Panc1 (cell line): ENCODE measurements at regions not wholly inside any gene's neighbourhood (a gene's known extent, or its start where the extent isn't known, plus 50 kb on each side); places are given as distances from the start of the nearest gene placed in this dataset.

Experiments
- ATAC-seq: fragments of 200-7000 bp; cut with Tn5 transposase; 2 replicates; pipeline ENCODE4 v1.9.1; 2020; ENCODE audit warnings: mild to moderate bottlenecking, moderate library complexity
- BruUV-seq: library from RNA; stranded (reverse); fragments of 400-500 nt; replicated peaks from 2 replicates; lab custom pipeline; 2021; lab: Mats Ljungman, UMichigan
- CTCF ChIA-PET: fragments of 300-600 bp; sonication (Branson Sonifier 250); formaldehyde crosslinking; loops from one replicate; lab custom pipeline; 2022; ENCODE audit warnings: antibody characterized with exemption; lab: Charles Lee
- POLR2A ChIA-PET: fragments of 300-600 bp; sonication (Branson Sonifier 250); formaldehyde crosslinking; loops from one replicate; lab custom pipeline; 2022; ENCODE audit warnings: antibody characterized with exemption; lab: Charles Lee
- DNase-seq: peaks from one replicate; pipeline ENCODE4 v3.0.0-alpha.2; 2010; ENCODE audit warnings: low read depth, low spot score
- H3K27ac ChIP-seq: 2 replicates; pipeline ENCODE4 v1.5.1; 2011; ENCODE audit warnings: mild to moderate bottlenecking, low read length, inconsistent platforms
- H3K27me3 ChIP-seq: fragments of 200-500 bp; sonication (Bioruptor generic); 2 replicates; pipeline ENCODE4 v1.6.0; 2014; ENCODE audit warnings: low read length, inconsistent platforms; ENCODE audit not compliant: control insufficient read depth, insufficient read depth
- H3K36me3 ChIP-seq: fragments of 200-500 bp; sonication (Bioruptor generic); 2 replicates; pipeline ENCODE4 v1.5.1; 2014; ENCODE audit warnings: inconsistent platforms, mild to moderate bottlenecking, low read length, moderate library complexity; ENCODE audit not compliant: control insufficient read depth, insufficient read depth
- H3K4me1 ChIP-seq: 2 replicates; pipeline ENCODE4 v1.5.1; 2011; ENCODE audit warnings: inconsistent platforms, mild to moderate bottlenecking, low read length, moderate library complexity; ENCODE audit not compliant: control insufficient read depth, insufficient read depth
- H3K4me3 ChIP-seq, 2 experiments: 2 replicates each; pipeline ENCODE4 v1.5.1; 2011 to 2012; ENCODE audit warnings: low read depth in 2 of 2, low read length in 2 of 2, mild to moderate bottlenecking in 2 of 2, inconsistent platforms in 1 of 2, moderate library complexity in 1 of 2
- H3K9me3 ChIP-seq: fragments of 200-500 bp; sonication (Bioruptor generic); 2 replicates; pipeline ENCODE4 v1.5.1; 2014; ENCODE audit warnings: low read depth, mild to moderate bottlenecking, inconsistent platforms, low read length, moderate library complexity; ENCODE audit not compliant: control insufficient read depth, insufficient read depth
- POLR2AphosphoS5 ChIP-seq: IDR thresholded peaks from 2 replicates; pipeline ENCODE4 v1.6.1; 2012; ENCODE audit warnings: mild to moderate bottlenecking, low read depth, low read length, moderate library complexity
- REST ChIP-seq, 2 experiments: IDR thresholded peaks; 2 replicates each; pipeline ENCODE4 v1.6.1; 2011 to 2012; ENCODE audit warnings: low read depth in 2 of 2, control low read depth in 1 of 2, low read length in 1 of 2, mild to moderate bottlenecking in 1 of 2, moderate library complexity in 1 of 2; ENCODE audit not compliant: insufficient read depth in 1 of 2
- SIN3A ChIP-seq: IDR thresholded peaks from 2 replicates; pipeline ENCODE4 v1.6.1; 2012; ENCODE audit warnings: low read depth, mild to moderate bottlenecking, low read length, moderate library complexity, borderline replicate concordance; ENCODE audit not compliant: insufficient read depth
- TCF7L2 ChIP-seq: IDR thresholded peaks from 2 replicates; pipeline ENCODE4 v1.6.1; 2011; ENCODE audit warnings: mild to moderate bottlenecking, low read depth, low read length, inconsistent platforms
- in situ Hi-C: cut with HindIII; loops from 2 replicates; pipeline ENCODE4 v1.10.0; 2016; ENCODE audit warnings: low sequenced_read_pairs, low pct_unique_long_range_greater_than_20kb
- intact Hi-C: fragments of 100-400 bp; cut with micrococcal nuclease; formaldehyde crosslinking; loops from one replicate; pipeline ENCODE4 v1.10.0; 2022; ENCODE audit not compliant: unreplicated experiment
- TF ChIP-seq, protein P1 (sequence below): fragments of 450-650 bp; IDR thresholded peaks from 2 replicates; pipeline ENCODE4 v1.5.1; 2017; ENCODE audit warnings: mild to moderate bottlenecking

DNA sequence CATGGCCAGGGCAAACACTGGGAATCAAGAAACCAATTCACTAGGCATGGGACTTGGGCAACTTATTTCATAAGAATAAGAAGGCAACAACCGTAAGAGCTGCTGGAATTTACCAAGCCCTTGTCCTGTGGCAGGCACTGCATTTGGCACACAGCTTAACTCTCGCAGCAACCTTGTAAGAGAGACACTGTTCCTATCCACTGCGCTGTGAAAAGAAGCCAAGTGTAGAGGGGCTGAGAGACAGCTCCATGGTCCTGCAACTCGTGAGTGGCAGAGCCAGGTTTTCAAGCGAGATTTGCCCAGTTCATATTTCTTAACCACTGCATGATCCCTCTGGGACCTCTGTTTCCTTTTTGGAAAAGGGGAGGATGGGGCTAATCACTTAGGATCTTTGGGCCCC is 129.3 kb upstream of the STC2 start:
- in situ Hi-C loops: no loop called here
- ATAC-seq: no peak
- no peaks in the 10 kb centered on the region for H3K36me3 ChIP-seq
- intact Hi-C loops: no loop called here
- no peak overlapping the region for H3K27ac ChIP-seq
- no TSS peak for BruUV-seq
- TF ChIP-seq POLR2AphosphoS5 (no peak), SIN3A (no peak), REST (IDR thresholded peaks at IDR 0.05; ENCODE audit: insufficient read depth in 1 of 2, low read depth in 2 of 2, low read length in 1 of 2) (no peak), TCF7L2 (no peak)
- TF ChIP-seq, protein P1, sequence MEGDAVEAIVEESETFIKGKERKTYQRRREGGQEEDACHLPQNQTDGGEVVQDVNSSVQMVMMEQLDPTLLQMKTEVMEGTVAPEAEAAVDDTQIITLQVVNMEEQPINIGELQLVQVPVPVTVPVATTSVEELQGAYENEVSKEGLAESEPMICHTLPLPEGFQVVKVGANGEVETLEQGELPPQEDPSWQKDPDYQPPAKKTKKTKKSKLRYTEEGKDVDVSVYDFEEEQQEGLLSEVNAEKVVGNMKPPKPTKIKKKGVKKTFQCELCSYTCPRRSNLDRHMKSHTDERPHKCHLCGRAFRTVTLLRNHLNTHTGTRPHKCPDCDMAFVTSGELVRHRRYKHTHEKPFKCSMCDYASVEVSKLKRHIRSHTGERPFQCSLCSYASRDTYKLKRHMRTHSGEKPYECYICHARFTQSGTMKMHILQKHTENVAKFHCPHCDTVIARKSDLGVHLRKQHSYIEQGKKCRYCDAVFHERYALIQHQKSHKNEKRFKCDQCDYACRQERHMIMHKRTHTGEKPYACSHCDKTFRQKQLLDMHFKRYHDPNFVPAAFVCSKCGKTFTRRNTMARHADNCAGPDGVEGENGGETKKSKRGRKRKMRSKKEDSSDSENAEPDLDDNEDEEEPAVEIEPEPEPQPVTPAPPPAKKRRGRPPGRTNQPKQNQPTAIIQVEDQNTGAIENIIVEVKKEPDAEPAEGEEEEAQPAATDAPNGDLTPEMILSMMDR: no peak
- ChIA-PET CTCF (no interaction called here), POLR2A (no interaction called here)
- no peaks in the 10 kb centered on the region for H3K4me1 ChIP-seq
- no peak overlapping the region for H3K4me3 ChIP-seq
- no peaks in the 10 kb centered on the region for H3K27me3 ChIP-seq
- no peak for DNase-seq
- H3K9me3 ChIP-seq: no peaks in the 10 kb centered on the region; the same call in 1 of the 2 replicates

DNA sequence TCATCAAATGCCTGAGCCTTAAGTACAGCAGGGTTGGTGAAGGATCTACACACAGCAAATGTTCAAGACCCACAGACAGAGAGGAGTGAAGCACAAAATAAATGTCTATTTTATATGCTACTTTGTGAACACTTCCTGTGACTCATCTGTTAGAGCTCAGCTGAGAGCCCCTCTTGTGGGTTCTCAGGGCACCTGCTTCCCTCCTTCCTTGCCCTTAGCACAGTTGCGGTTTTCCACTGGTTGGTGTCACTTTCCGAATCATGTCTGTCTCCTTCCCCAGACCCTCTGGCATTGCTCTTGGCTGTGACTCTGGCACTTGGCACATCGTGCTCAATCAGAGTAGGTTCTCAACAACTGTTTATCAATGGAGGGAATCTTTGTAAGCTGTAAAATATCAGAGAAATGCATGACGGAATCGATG is 128.5 kb upstream of the STC2 start:
- intact Hi-C loops: no loop called here

More for the DNA sequence above, 128.5 kb upstream of the STC2 start:
- POLR2A ChIA-PET: no interaction called here
- H3K4me1 ChIP-seq: no peaks in the 10 kb centered on the region
- in situ Hi-C loops: no loop called here
- H3K9me3 ChIP-seq: no peaks in the 10 kb centered on the region; the same call in 1 of the 2 replicates
- no peak overlapping the region for H3K27ac ChIP-seq
- no peak overlapping the region for H3K4me3 ChIP-seq
- H3K27me3 ChIP-seq: no peaks in the 10 kb centered on the region
- TF ChIP-seq, protein P1: no peak
- no peak for TF ChIP-seq POLR2AphosphoS5
- no peak for TF ChIP-seq REST (IDR thresholded peaks at IDR 0.05; ENCODE audit: insufficient read depth in 1 of 2, low read depth in 2 of 2, low read length in 1 of 2)
- TF ChIP-seq SIN3A: no peak
- no peak for TF ChIP-seq TCF7L2
- ATAC-seq (no peak), DNase-seq (no peak)
- no TSS peak for BruUV-seq
- CTCF ChIA-PET: no interaction called here
- no peaks in the 10 kb centered on the region for H3K36me3 ChIP-seq
